B cell (primary cell): ENCODE measurements at regions not wholly inside any gene's neighbourhood (a gene's known extent, or its start where the extent isn't known, plus 50 kb on each side); places are given as distances from the start of the nearest gene placed in this dataset.

Experiments used
- ATAC-seq: fragments of 200-7000 bp; cut with Tn5 transposase; one replicate; pipeline ENCODE4 v1.10.0; 2021; ENCODE audit warnings: low read depth, mild to moderate bottlenecking, moderate number of reproducible peaks, moderate library complexity
- CTCF ChIA-PET: fragments of 350-600 bp; sonication (Branson Sonifier 250); formaldehyde crosslinking; loops from one replicate; lab custom pipeline; 2021; ENCODE audit warnings: antibody characterized with exemption, inconsistent platforms; lab: Charles Lee
- POLR2A ChIA-PET: fragments of 350-600 bp; sonication (Branson Sonifier 250); formaldehyde crosslinking; loops from one replicate; lab custom pipeline; 2021; ENCODE audit warnings: antibody characterized with exemption; lab: Charles Lee
- DNase-seq: peaks from one replicate; pipeline ENCODE4 v3.0.0; 2013
- H2AFZ ChIP-seq: 2 replicates; pipeline ENCODE4 v1.6.1; 2012; ENCODE audit warnings: mild to moderate bottlenecking, low read depth, low read length; ENCODE audit not compliant: insufficient read depth, poor library complexity, severe bottlenecking
- H3K27ac ChIP-seq, 2 donors: 1 replicate in 1 of 2; 2 replicates in 1 of 2; pipeline ENCODE4 v1.5.1; 2012 to 2013; ENCODE audit warnings: low read length in 2 of 2, mild to moderate bottlenecking in 2 of 2, moderate library complexity in 1 of 2
- H3K27me3 ChIP-seq, 4 experiments: fragments of 200-600 bp in 1 of 4; sonication (generic) in 1 of 4; replicated peaks in 1 of 4; 1 replicate in 2 of 4; 2 replicates in 2 of 4; pipeline versions ENCODE4 v1.6.1 to v1.7.0; 2013 to 2016; ENCODE audit warnings: low read length in 3 of 4, mild to moderate bottlenecking in 2 of 4, mixed read lengths in 1 of 4, moderate library complexity in 1 of 4; ENCODE audit not compliant: insufficient read depth in 4 of 4, control insufficient read depth in 3 of 4; ENCODE audit errors: control extremely low read depth in 1 of 4
- H3K36me3 ChIP-seq, 2 experiments: replicated peaks in 1 of 2; 1 replicate in 1 of 2; 2 replicates in 1 of 2; pipeline versions ENCODE4 v1.6.1 to v1.7.1; 2013; ENCODE audit warnings: low read length in 1 of 2; ENCODE audit not compliant: insufficient read depth in 2 of 2, control insufficient read depth in 1 of 2; ENCODE audit errors: control extremely low read depth in 1 of 2, extremely low read depth in 1 of 2
- H3K4me1 ChIP-seq, 2 donors: fragments of 200-600 bp in 1 of 2; sonication (generic) in 1 of 2; 1 replicate in 1 of 2; 2 replicates in 1 of 2; pipeline versions ENCODE4 v1.5.1 to v1.6.1; 2013 to 2017; ENCODE audit warnings: low read length in 2 of 2; ENCODE audit not compliant: control insufficient read depth in 2 of 2, insufficient read depth in 2 of 2
- H3K4me2 ChIP-seq: replicated peaks from 2 replicates; pipeline ENCODE3; 2012; ENCODE audit warnings: mild to moderate bottlenecking, low read depth, low read length; ENCODE audit not compliant: poor library complexity, severe bottlenecking
- H3K4me3 ChIP-seq, 5 experiments: fragments of 200-600 bp in 1 of 5; sonication (generic) in 1 of 5; 1 replicate in 3 of 5; 2 replicates in 2 of 5; pipeline versions ENCODE4 v1.5.1 to v1.7.0; 2011 to 2016; ENCODE audit warnings: low read length in 4 of 5, mild to moderate bottlenecking in 4 of 5, low read depth in 2 of 5, control low read depth in 1 of 5, moderate library complexity in 1 of 5; ENCODE audit not compliant: insufficient read depth in 1 of 5; ENCODE audit errors: control extremely low read depth in 1 of 5, extremely low read depth in 1 of 5
- H3K79me2 ChIP-seq: fragments of 200-600 bp; sonication (generic); one replicate; pipeline ENCODE4 v1.6.0; 2016; ENCODE audit warnings: low read length; ENCODE audit not compliant: control insufficient read depth, insufficient read depth
- H3K9ac ChIP-seq: fragments of 200-600 bp; sonication (generic); 2 replicates; pipeline ENCODE4 v1.6.1; 2017; ENCODE audit warnings: mild to moderate bottlenecking, low read length, moderate library complexity
- H3K9me3 ChIP-seq, 3 donors: one replicate each; pipeline versions ENCODE4 v1.6.1 to v1.7.1; 2013; ENCODE audit warnings: low read length in 2 of 3; ENCODE audit not compliant: control insufficient read depth in 2 of 3, insufficient read depth in 1 of 3; ENCODE audit errors: control extremely low read depth in 1 of 3
- H4K20me1 ChIP-seq: 2 replicates; pipeline ENCODE4 v1.6.0; 2012; ENCODE audit warnings: mild to moderate bottlenecking, low read length; ENCODE audit not compliant: insufficient read depth, control insufficient read depth, poor library complexity, severe bottlenecking
- H3K27ac Mint-ChIP-seq: one replicate; pipeline ENCODE4 v1.8.0; 2021; ENCODE audit warnings: mixed read lengths
- H3K27me3 Mint-ChIP-seq: one replicate; pipeline ENCODE4 v1.8.0; 2021; ENCODE audit warnings: mixed read lengths
- H3K4me1 Mint-ChIP-seq: one replicate; pipeline ENCODE4 v1.8.0; 2021; ENCODE audit warnings: mixed read lengths
- H3K4me3 Mint-ChIP-seq: one replicate; pipeline ENCODE4 v1.8.0; 2021; ENCODE audit warnings: mixed read lengths
- H3K9me3 Mint-ChIP-seq: one replicate; pipeline ENCODE4 v1.8.0; 2022; ENCODE audit warnings: mixed read lengths; ENCODE audit not compliant: insufficient read depth
- CTCF ChIP-seq: fragments of 200-600 bp; IDR thresholded peaks from one replicate; pipeline ENCODE4 v1.8.0; 2022; ENCODE audit warnings: antibody characterized with exemption, mild to moderate bottlenecking
- EZH2 ChIP-seq: IDR thresholded peaks from 2 replicates; pipeline ENCODE4 v1.6.1; 2012; ENCODE audit warnings: borderline replicate concordance, low read depth, mild to moderate bottlenecking, moderate library complexity, low read length; ENCODE audit not compliant: insufficient read depth, poor library complexity, severe bottlenecking
- WGBS: methylation state at CpG from one replicate; pipeline ENCODE4 v1.1.5; 2013; ENCODE audit warnings: missing lambda C conversion rate; ENCODE audit not compliant: insufficient coverage; 5-methylcytosine and 5-hydroxymethylcytosine counted together
- intact Hi-C: fragments of 100-400 bp; cut with micrococcal nuclease; formaldehyde crosslinking; loops from one replicate; pipeline ENCODE4 v1.10.0; 2022

DNA sequence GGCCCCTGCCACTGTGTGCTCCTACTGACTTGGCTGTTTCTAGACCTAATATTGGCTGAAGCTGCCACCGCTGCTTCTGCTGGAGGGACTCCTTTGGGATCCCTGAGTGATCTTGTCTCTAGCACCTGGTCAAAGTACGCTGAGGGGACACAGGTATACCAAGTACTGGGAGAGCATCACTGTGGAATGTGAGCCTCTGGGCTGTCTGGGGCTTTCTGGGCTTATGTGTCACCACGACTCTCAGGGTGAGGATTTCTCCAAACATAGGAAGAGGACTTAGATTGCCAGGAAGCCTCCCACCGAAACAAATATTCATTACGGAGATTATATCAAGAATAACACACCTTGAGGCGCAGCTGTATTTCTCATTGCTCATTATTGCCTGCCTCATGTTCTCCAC is 435.8 kb downstream of the HS3ST3B1 start:
- ChIA-PET CTCF (no interaction called here), POLR2A (no interaction called here)
- H3K27ac Mint-ChIP-seq: no peak overlapping the region
- Histone ChIP-seq H3K27me3 (no peaks in the 10 kb centered on the region), H3K9me3 (no peaks in the 10 kb centered on the region), H3K4me1 (no peaks in the 10 kb centered on the region), H3K9ac (no peak overlapping the region), H3K79me2 (no peaks in the 10 kb centered on the region), H4K20me1 (no peaks in the 10 kb centered on the region), H3K4me2 (no peak overlapping the region), H2AFZ (no peak overlapping the region), H3K4me3 (no peak overlapping the region), H3K27ac (no peak overlapping the region), H3K36me3 (no peaks in the 10 kb centered on the region)
- intact Hi-C loops: no loop called here
- no peak for ATAC-seq
- WGBS: 100% methylated on average over 2 of the region's 6 CpGs
- H3K4me1 Mint-ChIP-seq: no peaks in the 10 kb centered on the region
- peaks cover 26% of the 10 kb centered on the region for H3K27me3 Mint-ChIP-seq
- TF ChIP-seq CTCF (no peak), EZH2 (no peak)
- no peak for DNase-seq
- no peaks in the 10 kb centered on the region for H3K9me3 Mint-ChIP-seq
- H3K4me3 Mint-ChIP-seq: no peak overlapping the region

- no peak overlapping the region for H3K27ac Mint-ChIP-seq
- intact Hi-C loops: no loop called here
These were observed 432.5 kb downstream of the HS3ST3B1 start for GRCh38 chr17:14733376-14733775.

More at GRCh38 chr17:14733376-14733775, 432.5 kb downstream of the HS3ST3B1 start:
- Histone ChIP-seq H3K9me3 (no peaks in the 10 kb centered on the region), H3K4me2 (no peak overlapping the region), H3K79me2 (no peaks in the 10 kb centered on the region), H3K36me3 (no peaks in the 10 kb centered on the region), H3K27ac (no peak overlapping the region), H3K27me3 (no peaks in the 10 kb centered on the region), H4K20me1 (no peaks in the 10 kb centered on the region), H3K9ac (no peak overlapping the region), H3K4me1 (no peaks in the 10 kb centered on the region), H2AFZ (no peak overlapping the region), H3K4me3 (no peak overlapping the region)
- ATAC-seq (no peak), DNase-seq (no peak)
- Mint-ChIP-seq H3K27me3 (peaks cover 12% of the 10 kb centered on the region), H3K4me1 (no peaks in the 10 kb centered on the region), H3K9me3 (peaks cover 3% of the 10 kb centered on the region), H3K4me3 (no peak overlapping the region)
- no peak for TF ChIP-seq CTCF
- no peak for TF ChIP-seq EZH2
- POLR2A ChIA-PET: no interaction called here
- no CpG with 5 or more reads among the region's 2 CpGs for WGBS
- CTCF ChIA-PET: no interaction called here
